22Rv1 (cell line): ENCODE measurements at regions not wholly inside any gene's neighbourhood (a gene's known extent, or its start where the extent isn't known, plus 50 kb on each side); places are given as distances from the start of the nearest gene placed in this dataset.

Experiments used
- H3K27ac ChIP-seq: fragments of 450-650 bp; 2 replicates; pipeline ENCODE4 v1.5.1; 2017
- CTCF ChIP-seq: fragments of 450-650 bp; IDR thresholded peaks from 2 replicates; pipeline ENCODE4 v1.5.1; 2017; ENCODE audit warnings: mild to moderate bottlenecking
- ZFX ChIP-seq: fragments of 450-650 bp; IDR thresholded peaks from 2 replicates; pipeline ENCODE4 v1.6.1; 2017; ENCODE audit warnings: antibody characterized with exemption, borderline replicate concordance

GRCh38 chr4:137768881-137769280, 236.6 kb upstream of the PCDH18 start:
- TF ChIP-seq CTCF (no peak), ZFX (no peak)
- no peak overlapping the region for H3K27ac ChIP-seq

- H3K27ac ChIP-seq = no peak overlapping the region
- TF ChIP-seq CTCF (no peak), ZFX (no peak)
Observed at GRCh38 chr4:137768196-137768595, 235.9 kb upstream of the PCDH18 start.

- TF ChIP-seq ZFX = no peak
- no peak for TF ChIP-seq CTCF
Observed at GRCh38 chr4:137762591-137762990, 230.3 kb upstream of the PCDH18 start.

GRCh38 chr4:137754652-137755471, 222.6 kb upstream of the PCDH18 start:
- no peak for TF ChIP-seq ZFX
- TF ChIP-seq CTCF = no peak

More at GRCh38 chr4:137762591-137762990, 230.3 kb upstream of the PCDH18 start:
- no peak overlapping the region for H3K27ac ChIP-seq

GRCh38 chr4:137749466-137749865, 217.2 kb upstream of the PCDH18 start:
- TF ChIP-seq ZFX = no peak
- TF ChIP-seq CTCF = no peak
- H3K27ac ChIP-seq = no peak overlapping the region

More at GRCh38 chr4:137754652-137755471, 222.6 kb upstream of the PCDH18 start:
- H3K27ac ChIP-seq = no peak overlapping the region

GRCh38 chr4:137748616-137749015, 216.3 kb upstream of the PCDH18 start:
- no peak overlapping the region for H3K27ac ChIP-seq
- TF ChIP-seq CTCF (no peak), ZFX (no peak)

GRCh38 chr4:137740141-137740540, 207.8 kb upstream of the PCDH18 start:
- no peak for TF ChIP-seq ZFX
- no peak for TF ChIP-seq CTCF
- no peak overlapping the region for H3K27ac ChIP-seq
